ENCODE measurements at regions not wholly inside any gene's neighbourhood (a gene's known extent, or its start where the extent isn't known, plus 50 kb on each side); places are given as distances from the start of the nearest gene placed in this dataset.

- Histone ChIP-seq H3K9ac (ENCODE audit: insufficient read depth, low read depth, low read length) (no peak overlapping the region), H3K36me3 (replicated peaks in 1 of 2; ENCODE audit: control insufficient read depth in 1 of 2, insufficient read depth in 2 of 2, low read length in 2 of 2) (no peaks in the 10 kb centered on the region), H2AFZ (ENCODE audit: low read length) (no peak overlapping the region), H4K20me1 (ENCODE audit: insufficient read depth, low read length) (no peaks in the 10 kb centered on the region), H3K27me3 (ENCODE audit: control insufficient read depth in 1 of 2, insufficient read depth in 2 of 2, low read length in 2 of 2) (no peaks in the 10 kb centered on the region), H3K79me2 (ENCODE audit: insufficient read depth, low read length) (no peaks in the 10 kb centered on the region), H3K4me3 (replicated peaks in 1 of 3; ENCODE audit: insufficient read depth in 1 of 3, low read depth in 2 of 3, low read length in 3 of 3) (no peak overlapping the region), H3K4me1 (ENCODE audit: insufficient read depth, low read length) (no peaks in the 10 kb centered on the region), H3K9me3 (ENCODE audit: low read length) (no peaks in the 10 kb centered on the region), H3K27ac (ENCODE audit: extremely low read length, insufficient read depth, low read length) (no peak overlapping the region), H3K4me2 (ENCODE audit: low read depth, low read length) (no peak overlapping the region)
- no TSS peak for BruUV-seq (replicated peaks)
- DNase-seq (ENCODE audit: low spot score) (no peak), ATAC-seq (no peak), FAIRE-seq (no peak)
- WGBS (ENCODE audit: low lambda C conversion rate), result 20% methylated on average over 2 of the region's 2 CpGs
- in situ Hi-C loops (cut with HindIII; ENCODE audit: extremely low pct_ligation_motif_present, low pct_unique_long_range_greater_than_20kb), result no loop called here
- POLR2A ChIA-PET, result no interaction called here
- CTCF ChIA-PET (ENCODE audit: low intra/inter-chr PET ratio, low total read pairs), result no interaction called here
- TF ChIP-seq HDAC2 (CRISPR knock-in tag; IDR thresholded peaks at IDR 0.05) (no peak), BATF2 (CRISPR knock-in tag; IDR thresholded peaks at IDR 0.05) (no peak), PREB (CRISPR knock-in tag; IDR thresholded peaks at IDR 0.05) (no peak), E2F5 (CRISPR knock-in tag; conservative IDR thresholded peaks at IDR 0.05) (no peak), ZBTB39 (CRISPR knock-in tag; IDR thresholded peaks at IDR 0.05) (no peak), RBM22 (optimal IDR thresholded peaks at IDR 0.05; ENCODE audit: low read length) (no peak), THAP11 (CRISPR knock-in tag; IDR thresholded peaks at IDR 0.05) (no peak), ZNF484 (CRISPR knock-in tag; IDR thresholded peaks at IDR 0.05; ENCODE audit: borderline replicate concordance, low read depth) (no peak), ZNF30 (CRISPR knock-in tag; IDR thresholded peaks at IDR 0.05) (no peak), PBX2 (CRISPR knock-in tag; IDR thresholded peaks at IDR 0.05) (no peak), REL (CRISPR knock-in tag; conservative IDR thresholded peaks at IDR 0.05) (no peak), ZBTB49 (CRISPR knock-in tag; IDR thresholded peaks at IDR 0.05; ENCODE audit: borderline replicate concordance) (no peak), HCFC1 (IDR thresholded peaks at IDR 0.05; ENCODE audit: low read depth, low read length) (no peak), ZBTB1 (CRISPR knock-in tag; IDR thresholded peaks at IDR 0.05; ENCODE audit: borderline replicate concordance) (no peak)
- intact Hi-C loops (cut with micrococcal nuclease; ENCODE audit: unreplicated experiment), result no loop called here
Observed at GRCh38 chr15:97858296-97858695, 102.2 kb upstream of the ARRDC4 start.

All from HepG2 (cell line).